HepG2 (cell line): ENCODE measurements at regions not wholly inside any gene's neighbourhood (a gene's known extent, or its start where the extent isn't known, plus 50 kb on each side); places are given as distances from the start of the nearest gene placed in this dataset.
A peak's percentile ranks its signal among the peaks of the same experiment; 100 is the strongest.

Experiments used
- ATAC-seq: fragments of 200-7000 bp; cut with Tn5 transposase; 3 replicates; pipeline ENCODE4 v1.9.1; 2020; ENCODE audit warnings: mild to moderate bottlenecking, moderate library complexity
- BruUV-seq: library from RNA; stranded (reverse); fragments of 400-500 nt; replicated peaks from 2 replicates; lab custom pipeline; 2021; lab: Mats Ljungman, UMichigan
- CTCF ChIA-PET: fragments of 300-600 bp; formaldehyde crosslinking; extraction: SDS; loops from one replicate; lab custom pipeline; 2021; ENCODE audit warnings: low total read pairs, inconsistent platforms, low intra/inter-chr PET ratio; lab: Yijun Ruan, JAX
- POLR2A ChIA-PET: fragments of 350-600 bp; sonication (Branson Sonifier 250); formaldehyde crosslinking; loops from one replicate; lab custom pipeline; 2020; ENCODE audit warnings: antibody characterized with exemption, inconsistent platforms; lab: Yijun Ruan, JAX
- DNase-seq: peaks from one replicate; pipeline ENCODE4 v3.0.0-alpha.2; 2015; ENCODE audit warnings: low spot score
- FAIRE-seq: peaks from 3 replicates; lab custom pipeline; 2011; peaks lifted over from hg19 to GRCh38; lab: Jason Lieb, UNC
- H2AFZ ChIP-seq: one replicate; pipeline ENCODE4 v1.6.1; 2011; ENCODE audit warnings: low read length, inconsistent platforms
- H3K27ac ChIP-seq: fragments of 300-600 bp; 3 replicates; pipeline ENCODE4 v1.8.0; 2011; ENCODE audit warnings: mixed run types, mild to moderate bottlenecking, mixed read lengths, low read length, inconsistent platforms; ENCODE audit not compliant: insufficient read depth; ENCODE audit errors: extremely low read length
- H3K27me3 ChIP-seq, 2 experiments: fragments of 200-600 bp in 1 of 2; 2 replicates in 1 of 2; 3 replicates in 1 of 2; pipeline versions ENCODE4 v1.6.0 to v1.8.0; 2011; ENCODE audit warnings: low read length in 2 of 2, mild to moderate bottlenecking in 2 of 2, moderate library complexity in 2 of 2, inconsistent platforms in 1 of 2; ENCODE audit not compliant: insufficient read depth in 2 of 2, control insufficient read depth in 1 of 2
- H3K36me3 ChIP-seq, 2 experiments: fragments of 200-600 bp in 1 of 2; replicated peaks in 1 of 2; 2 replicates in 1 of 2; 3 replicates in 1 of 2; pipeline versions ENCODE4 v1.5.1 to v1.8.0; 2011; ENCODE audit warnings: low read length in 2 of 2, inconsistent platforms in 1 of 2; ENCODE audit not compliant: insufficient read depth in 2 of 2, control insufficient read depth in 1 of 2
- H3K4me1 ChIP-seq: 2 replicates; pipeline ENCODE4 v1.5.1; 2012; ENCODE audit warnings: low read length, inconsistent platforms; ENCODE audit not compliant: insufficient read depth
- H3K4me2 ChIP-seq: 2 replicates; pipeline ENCODE4 v1.6.0; 2011; ENCODE audit warnings: low read depth, low read length, inconsistent platforms
- H3K4me3 ChIP-seq, 3 experiments: fragments of 200-600 bp in 1 of 3; sonication (generic), shearing (Covaris generic) in 1 of 3; replicated peaks in 1 of 3; 2 replicates each; pipeline ENCODE4 v1.5.1; 2011 to 2016; ENCODE audit warnings: low read length in 3 of 3, inconsistent platforms in 2 of 3, low read depth in 2 of 3, mild to moderate bottlenecking in 2 of 3, control low read depth in 1 of 3, mixed read lengths in 1 of 3; ENCODE audit not compliant: insufficient read depth in 1 of 3
- H3K79me2 ChIP-seq: one replicate; pipeline ENCODE4 v1.6.1; 2011; ENCODE audit warnings: low read length, inconsistent platforms; ENCODE audit not compliant: insufficient read depth
- H3K9ac ChIP-seq: 2 replicates; pipeline ENCODE4 v1.6.0; 2011; ENCODE audit warnings: mild to moderate bottlenecking, low read depth, low read length, inconsistent platforms; ENCODE audit not compliant: insufficient read depth
- H3K9me3 ChIP-seq: 2 replicates; pipeline ENCODE4 v1.5.1; 2012; ENCODE audit warnings: mild to moderate bottlenecking, low read length
- H4K20me1 ChIP-seq: 2 replicates; pipeline ENCODE4 v1.6.0; 2011; ENCODE audit warnings: inconsistent platforms, mild to moderate bottlenecking, low read length, moderate library complexity; ENCODE audit not compliant: insufficient read depth
- PRDM15 ChIP-seq: sonication (generic); formaldehyde crosslinking; IDR thresholded peaks from 2 replicates; pipeline ENCODE4 v1.4.0; 2020; ENCODE audit warnings: missing genetic modification reagents
- SALL2 ChIP-seq: sonication (generic); formaldehyde crosslinking; IDR thresholded peaks from 2 replicates; pipeline ENCODE4 v1.8.1; 2023; ENCODE audit warnings: mild to moderate bottlenecking, missing genetic modification reagents, inconsistent platforms
- YEATS2 ChIP-seq: sonication (generic); formaldehyde crosslinking; IDR thresholded peaks from 2 replicates; pipeline ENCODE4 v1.4.0; 2020; ENCODE audit warnings: missing genetic modification reagents, borderline replicate concordance
- ZNF552 ChIP-seq: sonication (generic); formaldehyde crosslinking; IDR thresholded peaks from 2 replicates; pipeline ENCODE4 v1.9.0; 2022; ENCODE audit warnings: missing genetic modification reagents, mild to moderate bottlenecking, borderline replicate concordance
- ZNF792 ChIP-seq: IDR thresholded peaks from 2 replicates; pipeline ENCODE4 v1.6.1; 2016
- WGBS: methylation state at CpG from one replicate; pipeline ENCODE4 v1.1.6; 2017; ENCODE audit warnings: low lambda C conversion rate; 5-methylcytosine and 5-hydroxymethylcytosine counted together
- in situ Hi-C: cut with HindIII; loops from 2 replicates; pipeline ENCODE4 v1.10.0; 2017; ENCODE audit warnings: low pct_unique_long_range_greater_than_20kb; ENCODE audit not compliant: extremely low pct_ligation_motif_present
- intact Hi-C: fragments of 100-400 bp; cut with micrococcal nuclease; formaldehyde crosslinking; loops from one replicate; pipeline ENCODE4 v1.10.0; 2022; ENCODE audit not compliant: unreplicated experiment

- no TSS peak for BruUV-seq
- peak overlapping the region; percentile 36 for H2AFZ ChIP-seq
- no peaks in the 10 kb centered on the region for H3K79me2 ChIP-seq
- no peak overlapping the region for H3K27ac ChIP-seq
- no peaks in the 10 kb centered on the region for H3K9me3 ChIP-seq
- H3K4me1 ChIP-seq: peaks cover 25% of the 10 kb centered on the region
- DNase-seq (no peak), ATAC-seq (peak; percentile 39), FAIRE-seq (no peak)
- in situ Hi-C loops (no loop called here), intact Hi-C loops (no loop called here)
- H3K4me3 ChIP-seq: no peak overlapping the region
- H3K27me3 ChIP-seq: no peaks in the 10 kb centered on the region
- WGBS: 31% methylated on average over 3 of the region's 4 CpGs
- no peaks in the 10 kb centered on the region for H3K36me3 ChIP-seq
- ChIA-PET CTCF (no interaction called here), POLR2A (no interaction called here)
- no peak overlapping the region for H3K4me2 ChIP-seq
- TF ChIP-seq ZNF552 (no peak), PRDM15 (CRISPR knock-in tag) (peak; percentile 56; the same call in 1 of the 2 replicates)
- no peaks in the 10 kb centered on the region for H4K20me1 ChIP-seq
- H3K9ac ChIP-seq: no peak overlapping the region
Measured at GRCh38 chr7:35995334-35995733, 157.7 kb upstream of the EEPD1 start.

- in situ Hi-C loops: no loop called here
- Histone ChIP-seq H3K79me2 (no peaks in the 10 kb centered on the region), H3K9ac (no peak overlapping the region), H4K20me1 (no peaks in the 10 kb centered on the region), H3K4me1 (peaks cover 16% of the 10 kb centered on the region), H3K27me3 (no peaks in the 10 kb centered on the region), H3K4me3 (no peak overlapping the region), H2AFZ (no peak overlapping the region), H3K36me3 (no peaks in the 10 kb centered on the region), H3K27ac (no peak overlapping the region), H3K4me2 (no peak overlapping the region), H3K9me3 (no peaks in the 10 kb centered on the region)
- ATAC-seq: no peak
- 30% methylated on average over 5 of the region's 5 CpGs for WGBS
- ChIA-PET POLR2A (no interaction called here), CTCF (no interaction called here)
- no peak for DNase-seq
- TF ChIP-seq SALL2: no peak
- TF ChIP-seq YEATS2 (CRISPR knock-in tag): no peak
- TF ChIP-seq ZNF792 (CRISPR knock-in tag): no peak
- intact Hi-C loops: no loop called here
- no TSS peak for BruUV-seq
- no peak for FAIRE-seq
Measured at GRCh38 chr7:35998481-35998880, 154.6 kb upstream of the EEPD1 start.
